Activated T-cell treated with anti-CD3 and anti-CD28 coated beads for 4 hours (primary cell): ENCODE measurements at regions not wholly inside any gene's neighbourhood (a gene's known extent, or its start where the extent isn't known, plus 50 kb on each side); places are given as distances from the start of the nearest gene placed in this dataset.
"Not testable (repeated sequence)": the region's sequence is repeated elsewhere in the genome, so short reads cannot be mapped to it uniquely, and the experiment has no call there.

Experiments
- DNase-seq: peaks from one replicate; pipeline ENCODE4 v3.0.0-alpha.2; 2020

DNA sequence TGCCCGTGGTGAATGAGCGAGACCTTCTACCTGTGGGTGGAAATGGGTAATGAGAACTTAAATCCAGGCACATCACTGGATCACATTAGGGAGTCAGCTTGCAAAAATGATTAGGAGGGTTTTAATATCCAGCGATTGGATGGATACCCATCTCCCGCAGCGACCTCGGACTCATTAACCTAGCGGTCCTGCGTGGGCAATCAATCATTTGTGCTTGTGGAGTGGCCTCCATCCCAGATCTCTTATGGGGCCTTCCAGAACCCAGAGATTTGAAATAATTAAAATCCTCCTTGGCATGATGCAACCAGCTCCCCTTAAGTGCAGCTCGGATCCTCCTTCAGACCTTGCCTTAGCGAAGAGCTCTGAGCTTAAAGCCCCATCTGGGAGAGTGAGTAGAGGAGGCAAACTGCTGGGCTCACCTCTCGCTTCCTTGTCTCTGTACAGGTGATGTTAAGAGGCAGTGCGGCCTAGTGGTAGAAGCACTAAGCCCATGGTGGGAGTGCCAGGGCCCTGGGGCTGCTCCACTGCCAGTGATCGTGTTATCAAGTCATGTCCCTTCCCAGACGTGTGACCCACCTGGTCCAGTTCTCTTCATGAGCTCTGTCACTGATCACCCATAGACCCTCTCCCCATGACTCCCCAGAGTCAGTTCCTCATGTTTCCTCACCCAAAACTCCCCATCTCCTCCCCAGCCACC, 285.2 kb upstream of the TLE3 start:
- DNase-seq: no peak

- DNase-seq: no peak
Observed at GRCh38 chr15:70382009-70382749, 284.5 kb upstream of the TLE3 start.

GRCh38 chr15:70379938-70380883, 282.5 kb upstream of the TLE3 start:
- DNase-seq: no peak

- no peak for DNase-seq
Observed at GRCh38 chr15:70379134-70379533, 281.4 kb upstream of the TLE3 start.

DNA sequence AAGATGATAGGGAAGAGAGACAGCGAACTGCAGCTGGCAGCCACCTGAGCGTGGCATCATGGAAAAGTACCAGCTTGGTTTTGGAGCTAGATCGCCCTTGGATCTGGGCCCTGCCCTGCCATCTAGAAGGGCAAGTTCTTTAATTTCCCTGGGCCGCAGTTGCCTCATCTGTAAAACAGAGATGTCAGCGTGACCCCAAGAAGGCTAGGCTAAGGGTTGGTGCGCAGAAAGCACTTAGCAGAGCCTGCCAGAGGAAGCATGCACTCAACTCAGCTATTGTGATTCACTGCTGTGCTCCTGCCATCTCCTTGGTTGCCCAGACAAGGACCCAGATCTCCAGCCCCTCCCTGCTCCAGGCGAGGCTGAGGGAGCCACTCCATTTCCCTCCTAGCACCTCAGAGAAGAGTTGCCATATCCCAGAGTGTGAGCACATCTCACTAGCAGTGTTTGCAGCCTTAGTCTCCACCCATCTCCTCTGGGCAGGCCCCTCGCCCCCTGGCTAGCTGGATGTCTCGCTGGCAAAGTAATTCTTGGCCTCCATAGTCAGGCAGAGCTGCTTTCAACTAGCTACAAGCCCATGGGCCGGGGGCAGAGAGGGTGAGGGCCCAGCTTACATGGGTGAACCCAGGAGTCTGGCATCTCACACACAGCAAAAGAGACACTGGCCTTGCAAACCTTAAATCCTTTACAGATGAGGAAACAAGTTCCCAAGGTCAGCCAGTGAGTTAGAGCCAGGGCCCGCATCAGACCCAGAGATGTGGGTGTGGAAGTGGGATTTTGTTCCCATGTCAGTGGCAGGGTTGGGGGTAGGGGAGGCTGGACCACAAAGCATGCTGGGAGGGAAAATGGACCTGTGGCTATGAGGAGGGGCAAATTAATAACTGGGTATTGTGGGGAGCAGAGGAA, 280.7 kb upstream of the TLE3 start:
- DNase-seq: no peak

DNA sequence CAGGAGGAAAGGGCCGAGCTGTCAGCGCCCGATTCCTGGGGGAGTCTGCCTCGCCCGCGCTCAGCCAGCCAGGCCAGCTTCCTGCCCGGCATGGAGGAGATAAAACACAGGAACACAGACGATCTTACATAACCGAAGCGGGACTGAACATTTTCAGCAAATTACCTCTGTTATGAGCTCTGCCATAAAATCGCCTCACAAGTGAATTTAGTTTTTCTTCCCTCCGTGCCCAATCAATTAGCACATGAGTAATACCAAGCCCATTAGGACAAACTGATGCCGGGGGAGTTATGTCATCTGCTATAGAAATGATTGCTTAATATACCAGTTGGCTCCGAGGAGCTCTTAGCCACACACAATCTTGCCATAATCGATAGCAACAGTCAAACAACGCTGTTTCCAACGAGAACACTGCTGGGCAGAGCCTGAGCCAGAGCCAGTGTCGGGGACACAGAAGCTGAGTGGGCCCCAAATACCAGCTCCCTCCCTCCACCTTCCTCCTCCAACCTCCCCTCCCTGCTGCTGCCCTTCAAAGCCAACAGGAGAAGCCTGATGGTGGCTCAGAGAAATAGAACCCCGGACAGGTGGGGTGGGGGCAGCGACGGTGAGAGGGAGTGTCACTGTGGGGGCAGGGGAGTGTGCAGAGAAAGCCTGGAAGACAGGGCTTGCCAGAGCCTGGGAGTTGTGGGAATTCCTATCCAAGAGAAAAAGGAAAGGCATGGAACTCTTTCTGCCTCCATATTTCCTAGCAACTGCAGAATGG, 279.4 kb upstream of the TLE3 start:
- no peak for DNase-seq

DNA sequence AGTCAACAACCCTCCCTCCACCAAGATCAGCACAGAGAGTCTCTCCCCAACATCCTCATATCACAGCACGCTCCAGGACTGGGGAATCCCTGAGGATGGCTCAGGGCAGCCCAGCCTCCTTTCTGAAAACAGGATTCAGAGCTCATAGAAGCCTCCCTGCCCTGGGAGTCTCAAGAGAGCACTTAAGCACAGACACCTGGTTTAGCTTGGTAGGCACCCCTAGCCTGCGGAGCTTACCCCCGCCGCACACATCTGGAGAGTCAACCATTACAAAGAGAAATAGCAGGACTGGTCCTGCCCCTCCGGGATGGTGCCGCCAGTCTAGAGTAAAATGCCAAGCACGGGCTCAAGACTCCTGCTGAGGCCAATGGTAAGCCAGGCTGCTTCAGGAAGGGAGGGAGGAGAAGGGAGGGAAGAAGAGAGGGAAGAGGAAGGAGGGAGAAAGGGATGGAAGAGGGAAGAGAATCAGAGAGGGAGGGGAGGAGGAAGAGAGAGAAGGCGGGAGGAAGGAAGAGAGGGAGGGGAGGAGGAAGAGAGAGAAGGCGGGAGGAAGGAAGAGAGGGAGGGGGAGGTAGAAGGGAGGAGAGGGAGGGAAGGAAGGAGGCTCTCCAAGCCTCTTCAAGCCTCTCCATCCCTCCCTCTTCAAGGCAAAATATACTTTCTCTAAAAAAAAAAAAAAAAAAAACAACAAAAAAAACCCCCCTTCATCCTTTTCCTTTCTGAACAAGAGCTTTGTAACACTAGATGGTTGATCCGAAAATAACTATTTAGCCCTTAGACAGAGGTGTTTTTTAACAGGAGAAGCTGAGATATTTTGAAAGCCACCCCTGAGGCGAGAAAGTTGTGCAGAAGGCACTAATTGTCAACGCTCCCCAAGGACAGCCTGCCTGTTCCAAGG, 278.6 kb upstream of the TLE3 start:
- DNase-seq: no peak

GRCh38 chr15:70375586-70375985, 277.9 kb upstream of the TLE3 start:
- DNase-seq: no peak

DNA sequence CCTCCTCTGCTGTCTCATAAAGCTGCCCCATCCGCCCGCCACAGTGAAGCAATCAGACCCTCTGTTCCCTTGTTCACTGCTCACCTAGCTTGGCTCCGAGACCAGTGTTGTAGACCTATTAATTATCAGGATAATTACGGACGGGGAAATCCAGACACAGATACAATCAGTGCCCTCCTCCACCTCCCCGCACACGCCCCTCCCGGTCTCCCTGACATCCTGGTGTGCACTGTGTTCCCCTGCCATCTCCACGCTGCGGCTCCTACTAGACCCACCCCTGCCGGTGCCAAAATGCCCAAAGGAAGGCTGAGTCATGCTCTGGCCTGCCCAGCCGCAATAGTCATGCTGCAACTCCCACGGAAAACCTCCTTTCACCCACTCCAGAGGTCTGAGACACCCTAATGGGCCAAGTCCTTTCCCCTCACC, 277.3 kb upstream of the TLE3 start:
- no peak for DNase-seq

DNA sequence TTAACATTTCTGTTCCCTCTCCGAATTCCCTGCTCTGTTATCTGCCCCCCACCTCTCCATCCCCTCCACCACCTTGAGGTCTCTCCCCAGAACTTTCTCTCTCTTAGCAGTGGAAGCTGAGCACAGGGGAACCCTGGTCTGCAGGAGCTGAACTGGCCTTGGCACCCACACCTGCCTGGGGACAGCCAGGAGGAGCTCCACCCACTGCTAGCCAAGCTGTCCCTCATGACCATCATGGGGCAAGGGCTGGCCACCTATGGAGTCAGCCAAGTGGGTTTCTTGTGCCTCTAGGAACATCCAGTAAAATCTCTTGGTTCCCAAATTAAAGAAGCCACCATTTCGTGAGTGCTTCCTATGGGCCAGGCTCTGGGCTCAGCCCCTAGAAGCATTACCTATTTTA, 276.4 kb upstream of the TLE3 start:
- DNase-seq: no peak

DNA sequence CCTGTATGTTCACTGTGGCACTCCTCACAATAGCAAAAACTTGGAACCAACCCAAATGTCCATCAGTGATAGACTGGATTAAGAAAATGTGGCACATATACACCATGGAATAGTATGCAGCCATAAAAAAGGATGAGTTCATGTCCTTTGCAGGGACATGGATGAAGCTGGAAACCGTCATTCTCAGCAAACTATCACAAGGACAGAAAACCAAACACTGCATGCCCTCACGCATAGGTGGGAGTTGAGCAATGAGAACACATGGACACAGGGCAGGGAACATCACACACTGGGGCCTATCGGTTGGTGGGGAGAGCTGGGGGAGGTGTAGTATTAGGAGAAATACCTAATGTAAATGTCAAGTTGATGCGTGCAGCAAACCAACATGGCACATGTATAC, 275.7 kb upstream of the TLE3 start:
- DNase-seq: not testable (repeated sequence)

GRCh38 chr15:70367913-70368705, 270.4 kb upstream of the TLE3 start:
- not testable (repeated sequence) for DNase-seq

GRCh38 chr15:70364023-70364422, 266.3 kb upstream of the TLE3 start:
- not testable (repeated sequence) for DNase-seq

GRCh38 chr15:70362886-70363285, 265.2 kb upstream of the TLE3 start:
- no peak for DNase-seq

- no peak for DNase-seq
Observed at GRCh38 chr15:70362350-70362749, 264.6 kb upstream of the TLE3 start.

GRCh38 chr15:70361891-70362290, 264.2 kb upstream of the TLE3 start:
- DNase-seq: no peak

DNA sequence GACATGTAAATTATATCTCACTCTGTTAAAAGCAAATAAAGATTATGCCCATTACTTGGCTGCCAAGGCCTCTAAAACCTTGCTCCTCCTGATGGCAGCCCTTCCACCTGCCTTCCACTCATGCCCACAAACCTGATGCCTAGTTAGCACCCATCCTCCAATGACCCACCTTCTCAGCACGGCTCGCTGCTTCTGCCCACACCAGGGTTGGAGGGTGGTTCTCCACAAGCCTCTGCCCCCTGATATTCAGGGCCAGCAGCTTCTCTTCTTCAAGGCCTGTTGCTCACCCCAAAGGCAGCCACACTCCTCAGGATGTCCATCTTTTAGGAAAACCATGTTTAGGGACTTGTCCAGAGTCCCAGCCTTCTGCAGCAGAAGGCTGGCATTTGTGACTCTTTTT, 263.4 kb upstream of the TLE3 start:
- DNase-seq: no peak

DNA sequence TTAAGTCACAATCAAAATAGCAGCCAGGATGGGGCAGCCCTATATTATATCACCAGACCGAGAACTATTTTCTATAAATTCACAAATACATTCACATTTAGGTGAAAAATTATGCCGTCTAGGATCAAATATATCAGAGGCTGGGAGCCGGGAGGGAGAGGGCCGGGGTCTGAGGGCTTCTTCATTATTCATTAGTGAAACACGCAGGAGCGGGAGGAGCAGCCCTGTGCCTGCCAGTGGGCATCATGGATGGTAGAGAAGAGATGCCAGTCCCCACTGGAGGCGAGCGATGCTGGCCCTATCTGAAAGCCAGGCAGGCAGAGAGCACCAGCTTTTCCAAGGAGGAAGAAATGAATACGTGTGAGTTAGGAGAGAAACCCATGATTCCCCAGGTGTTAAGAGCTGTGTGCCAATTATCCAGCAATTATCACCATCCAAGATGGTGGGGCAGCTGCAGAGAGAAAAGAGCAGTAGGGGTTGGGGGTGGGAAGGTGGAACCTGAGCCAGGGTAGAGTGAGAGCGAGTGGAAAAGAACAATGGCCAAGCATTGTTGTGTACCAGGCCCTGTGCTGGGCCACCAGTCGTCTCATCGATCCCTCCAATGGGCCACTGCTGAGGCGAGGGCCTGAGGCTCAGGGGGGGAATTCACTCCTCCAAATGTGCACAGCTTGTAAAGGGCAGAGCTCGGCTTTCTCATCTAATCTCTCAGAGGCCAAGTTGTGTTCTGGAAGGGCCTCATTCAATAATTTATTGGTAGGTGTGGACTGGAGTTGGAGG, 261.3 kb upstream of the TLE3 start:
- no peak for DNase-seq
